Left renal cortex interstitium (tissue), 4 donors: ENCODE measurements at regions not wholly inside any gene's neighbourhood (a gene's known extent, or its start where the extent isn't known, plus 50 kb on each side); places are given as distances from the start of the nearest gene placed in this dataset.

Experiments used
- DNase-seq, 4 donors: peaks; one replicate each; pipeline ENCODE4 v3.0.0-alpha.2; 2013; ENCODE audit warnings: low read depth in 4 of 4, low spot score in 2 of 4, missing footprints in 1 of 4

GRCh38 chr18:56107821-56108477 lies 520.0 kb upstream of the TCF4 start:
- DNase-seq, result peak in 1 of 4 donors; percentile 21

- DNase-seq, result no peak
Measured at GRCh38 chr18:56100090-56100722, 512.2 kb upstream of the TCF4 start.

- no peak for DNase-seq
Measured at GRCh38 chr18:56097621-56098020, 509.6 kb upstream of the TCF4 start.

GRCh38 chr18:56096861-56097260 lies 508.9 kb upstream of the TCF4 start:
- no peak for DNase-seq

GRCh38 chr18:56089612-56090258 lies 501.7 kb upstream of the TCF4 start:
- DNase-seq, result no peak

GRCh38 chr18:56086786-56087185 lies 498.8 kb upstream of the TCF4 start:
- no peak for DNase-seq

- no peak for DNase-seq
Measured at GRCh38 chr18:56086176-56086575, 498.2 kb upstream of the TCF4 start.

GRCh38 chr18:56085551-56085950 lies 497.6 kb upstream of the TCF4 start:
- DNase-seq, result no peak

- DNase-seq, result no peak
Measured at GRCh38 chr18:56083523-56084287, 495.7 kb upstream of the TCF4 start.

GRCh38 chr18:56083097-56083521 lies 495.1 kb upstream of the TCF4 start:
- DNase-seq, result peak in 3 of 4 donors; percentile 47 to 62 (median 51)

GRCh38 chr18:56076723-56077122 lies 488.7 kb upstream of the TCF4 start:
- no peak for DNase-seq

GRCh38 chr18:56068701-56069100 lies 480.7 kb upstream of the TCF4 start:
- no peak for DNase-seq

- DNase-seq, result peak in 2 of 4 donors; percentile 41 to 51
Measured at GRCh38 chr18:56067969-56068671, 480.1 kb upstream of the TCF4 start.

- DNase-seq, result no peak
Measured at GRCh38 chr18:56067214-56067894, 479.4 kb upstream of the TCF4 start.

GRCh38 chr18:56066524-56067213 lies 478.7 kb upstream of the TCF4 start:
- no peak for DNase-seq

GRCh38 chr18:56065086-56065485 lies 477.1 kb upstream of the TCF4 start:
- DNase-seq, result no peak

- DNase-seq, result no peak
Measured at GRCh38 chr18:56062931-56063330, 474.9 kb upstream of the TCF4 start.

- no peak for DNase-seq
Measured at GRCh38 chr18:56060967-56061541, 473.1 kb upstream of the TCF4 start.

- DNase-seq, result no peak
Measured at GRCh38 chr18:56052202-56052601, 464.2 kb upstream of the TCF4 start.
